Subcutaneous abdominal adipose tissue (tissue), 5 donors: ENCODE measurements at regions not wholly inside any gene's neighbourhood (a gene's known extent, or its start where the extent isn't known, plus 50 kb on each side); places are given as distances from the start of the nearest gene placed in this dataset.

Experiments
- H3K27ac ChIP-seq: one replicate; pipeline ENCODE4 v1.7.0; 2013; ENCODE audit warnings: low read depth, mild to moderate bottlenecking, inconsistent platforms, low read length, moderate library complexity
- H3K27me3 ChIP-seq, 5 donors: one replicate each; pipeline ENCODE4 v1.7.0; 2013; ENCODE audit warnings: low read length in 5 of 5, inconsistent platforms in 1 of 5; ENCODE audit not compliant: control insufficient read depth in 5 of 5, insufficient read depth in 4 of 5
- H3K36me3 ChIP-seq, 5 donors: one replicate each; pipeline ENCODE4 v1.7.0; 2013; ENCODE audit warnings: low read length in 5 of 5; ENCODE audit not compliant: control insufficient read depth in 5 of 5, insufficient read depth in 5 of 5
- H3K4me1 ChIP-seq, 5 donors: one replicate each; pipeline ENCODE4 v1.7.0; 2013; ENCODE audit warnings: low read length in 5 of 5, mild to moderate bottlenecking in 3 of 5, moderate library complexity in 1 of 5; ENCODE audit not compliant: control insufficient read depth in 5 of 5, insufficient read depth in 5 of 5
- H3K4me3 ChIP-seq, 5 donors: one replicate each; pipeline ENCODE4 v1.7.0; 2013; ENCODE audit warnings: low read length in 5 of 5, low read depth in 1 of 5
- H3K9ac ChIP-seq, 5 donors: one replicate each; pipeline ENCODE4 v1.7.0; 2013; ENCODE audit warnings: low read length in 5 of 5, mild to moderate bottlenecking in 4 of 5, moderate library complexity in 3 of 5
- H3K9me3 ChIP-seq, 5 donors: one replicate each; pipeline ENCODE4 v1.7.0; 2013; ENCODE audit warnings: low read length in 5 of 5; ENCODE audit not compliant: control insufficient read depth in 5 of 5
- donor health status: healthy.
- donor health status: healthy.
- donor health status: healthy.
- donor health status: healthy.
- donor health status: healthy.

DNA sequence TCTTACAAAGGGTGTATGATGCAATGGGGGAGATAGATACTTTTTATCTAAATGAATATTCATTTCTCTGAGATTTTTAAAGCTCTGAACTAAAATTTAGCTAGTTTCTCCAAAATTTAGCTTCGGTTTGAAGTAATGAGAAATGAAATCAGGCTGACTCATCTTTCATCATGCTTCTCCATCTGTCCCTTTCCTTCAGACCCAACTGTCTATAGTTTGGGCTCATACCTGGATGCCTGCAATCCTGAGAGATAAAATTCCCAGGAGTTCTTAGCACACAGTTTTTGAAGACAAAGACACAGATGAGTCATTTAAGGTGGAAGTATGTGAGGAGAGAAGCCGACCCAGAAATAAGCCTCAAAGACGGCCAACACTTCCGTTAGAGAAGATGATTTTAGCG, 336.4 kb upstream of the CDH20 start:
- peaks cover 0 to 3% (median 0%) of the 10 kb centered on the region in 5 donors for H3K9me3 ChIP-seq
- H3K36me3 ChIP-seq, result no peaks in the 10 kb centered on the region
- H3K4me1 ChIP-seq, result no peaks in the 10 kb centered on the region
- no peak overlapping the region for H3K4me3 ChIP-seq
- no peak overlapping the region for H3K27ac ChIP-seq
- H3K27me3 ChIP-seq, result no peaks in the 10 kb centered on the region
- no peak overlapping the region for H3K9ac ChIP-seq

DNA sequence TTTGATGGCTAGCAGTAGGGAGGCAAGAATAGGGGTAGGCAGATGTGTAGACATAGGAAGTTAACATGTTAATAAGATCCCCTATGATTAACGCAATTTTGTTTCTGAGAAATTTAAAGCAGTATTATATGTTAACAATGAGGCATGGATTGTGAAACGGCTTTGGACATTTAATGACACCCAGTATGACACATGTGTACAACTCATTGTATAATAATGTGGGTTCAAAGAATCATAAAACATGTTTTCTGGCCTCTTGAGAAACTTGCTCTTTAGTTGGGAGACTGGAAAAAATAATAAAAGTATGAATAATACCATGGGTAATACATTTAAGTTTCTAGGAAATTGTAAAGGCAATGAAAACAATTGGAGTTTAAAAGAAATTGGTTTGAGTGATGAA, 332.1 kb upstream of the CDH20 start:
- no peaks in the 10 kb centered on the region for H3K9me3 ChIP-seq
- H3K9ac ChIP-seq, result no peak overlapping the region
- H3K27me3 ChIP-seq, result no peaks in the 10 kb centered on the region
- no peaks in the 10 kb centered on the region for H3K36me3 ChIP-seq
- no peaks in the 10 kb centered on the region for H3K4me1 ChIP-seq
- H3K27ac ChIP-seq, result no peak overlapping the region
- no peak overlapping the region for H3K4me3 ChIP-seq

DNA sequence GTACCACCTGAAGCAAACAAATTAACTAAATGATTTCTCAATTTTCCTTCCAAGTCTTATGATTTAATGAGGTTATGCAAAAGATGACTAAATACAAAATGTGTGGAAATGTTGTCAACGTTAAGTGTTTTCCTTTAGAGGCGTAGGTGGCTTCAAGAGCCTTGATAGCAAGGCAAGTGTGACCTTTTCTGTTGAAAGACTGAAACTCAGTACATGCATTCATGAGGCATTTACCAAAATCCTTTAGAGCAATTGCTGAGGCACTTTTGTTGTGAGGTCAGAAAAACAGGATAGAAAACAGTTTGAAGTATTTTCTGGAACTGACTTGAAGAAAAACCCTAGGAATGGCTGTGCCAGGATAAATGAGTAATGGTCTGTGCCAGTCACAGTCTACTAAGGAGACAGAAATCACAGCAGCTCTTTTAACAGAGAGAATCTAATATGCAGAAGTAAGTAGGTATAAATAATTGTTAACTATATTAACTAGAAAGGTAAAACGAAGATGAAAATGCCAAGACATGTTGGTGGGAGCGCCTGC, 326.5 kb upstream of the CDH20 start:
- Histone ChIP-seq H3K27me3 (no peaks in the 10 kb centered on the region), H3K27ac (no peak overlapping the region), H3K9me3 (no peaks in the 10 kb centered on the region), H3K36me3 (no peaks in the 10 kb centered on the region), H3K4me3 (no peak overlapping the region), H3K4me1 (no peaks in the 10 kb centered on the region), H3K9ac (no peak overlapping the region)

DNA sequence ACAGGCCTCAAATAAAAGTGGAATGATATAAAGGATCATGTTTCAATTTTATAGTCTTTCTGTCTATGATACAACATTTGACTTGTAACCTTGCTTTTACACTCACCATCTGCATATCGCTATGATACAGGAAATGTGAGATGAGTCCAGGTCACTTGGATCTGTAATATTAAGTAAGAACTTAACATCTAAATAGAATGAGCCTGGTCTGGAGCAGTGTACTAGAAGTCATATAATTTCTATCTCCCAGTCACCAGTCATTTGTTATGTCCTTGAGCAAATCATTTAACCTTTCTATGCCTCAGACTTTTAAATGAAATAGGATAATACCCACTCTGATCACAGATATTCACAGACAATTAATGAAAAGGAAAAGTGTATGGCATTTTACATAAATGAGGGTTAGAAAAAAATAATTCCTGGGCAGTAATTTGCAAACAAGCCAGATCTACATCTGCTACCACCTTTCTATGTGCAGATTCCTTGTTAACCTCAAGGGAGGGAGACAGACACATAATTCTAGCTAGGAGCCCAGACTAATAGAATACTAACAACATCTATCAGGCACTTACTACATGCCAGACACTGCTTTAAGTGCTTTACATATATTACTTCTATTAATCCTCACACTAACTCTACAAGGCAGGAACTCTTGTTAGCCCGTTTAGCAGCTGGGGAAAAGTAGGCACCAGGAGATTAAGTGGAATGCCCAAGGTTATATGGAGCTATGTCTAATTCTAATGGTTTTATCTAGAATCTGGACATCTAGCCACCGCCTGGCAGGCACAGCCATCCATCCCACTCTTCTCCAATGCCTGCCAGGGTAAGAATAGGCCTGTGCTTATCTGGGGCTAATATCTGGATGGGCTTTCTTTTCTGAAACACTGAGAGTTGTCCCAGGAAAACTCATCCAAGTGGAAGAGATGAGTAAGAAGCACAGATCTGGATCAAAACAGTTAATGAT, 313.6 kb upstream of the CDH20 start:
- H3K27ac ChIP-seq, result no peak overlapping the region
- H3K4me3 ChIP-seq, result no peak overlapping the region
- no peaks in the 10 kb centered on the region for H3K36me3 ChIP-seq
- H3K9ac ChIP-seq, result no peak overlapping the region
- no peaks in the 10 kb centered on the region for H3K4me1 ChIP-seq
- H3K27me3 ChIP-seq, result no peaks in the 10 kb centered on the region
- no peaks in the 10 kb centered on the region for H3K9me3 ChIP-seq

DNA sequence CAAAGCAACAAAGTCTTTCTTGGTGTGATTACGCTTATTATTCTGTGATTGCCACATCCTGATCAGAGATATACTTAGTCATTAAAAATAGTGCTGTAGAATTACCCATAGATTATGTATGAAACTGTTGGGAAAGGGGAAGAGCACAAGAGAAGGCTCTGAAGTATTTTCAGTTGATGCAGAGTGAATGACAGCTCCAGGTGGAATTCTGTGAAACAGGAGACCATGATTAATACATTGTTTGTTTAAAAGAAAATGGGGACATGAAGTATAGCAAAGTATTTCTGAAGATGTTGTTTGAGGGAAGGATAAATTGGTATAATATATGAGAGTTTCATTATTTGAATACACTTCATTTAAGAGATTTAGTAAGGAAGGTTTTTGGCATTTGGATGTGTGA, 307.6 kb upstream of the CDH20 start:
- no peaks in the 10 kb centered on the region for H3K27me3 ChIP-seq
- H3K27ac ChIP-seq, result no peak overlapping the region
- no peaks in the 10 kb centered on the region for H3K4me1 ChIP-seq
- H3K36me3 ChIP-seq, result no peaks in the 10 kb centered on the region
- H3K4me3 ChIP-seq, result no peak overlapping the region
- H3K9me3 ChIP-seq, result no peaks in the 10 kb centered on the region
- H3K9ac ChIP-seq, result no peak overlapping the region

DNA sequence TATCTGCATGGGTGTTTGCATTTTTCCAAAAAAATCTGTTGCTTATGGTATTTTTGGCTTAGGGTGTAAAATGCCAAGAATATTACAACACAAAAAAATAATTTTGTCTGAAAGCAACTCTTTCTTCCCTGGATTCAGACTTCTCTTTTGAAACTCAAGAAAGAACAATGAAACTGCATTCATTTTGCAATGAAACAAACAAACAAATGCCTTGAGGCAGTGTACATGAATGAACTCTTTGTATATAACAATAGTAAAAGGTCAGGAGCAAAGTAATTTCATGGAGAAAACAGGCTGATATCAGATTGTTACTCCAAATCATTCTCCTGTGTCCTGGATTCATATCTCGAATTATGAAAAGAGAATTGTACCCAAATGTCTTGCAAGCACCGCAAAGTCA, 301.6 kb upstream of the CDH20 start:
- Histone ChIP-seq H3K4me1 (no peaks in the 10 kb centered on the region), H3K9me3 (no peaks in the 10 kb centered on the region), H3K9ac (no peak overlapping the region), H3K36me3 (no peaks in the 10 kb centered on the region), H3K4me3 (no peak overlapping the region), H3K27ac (no peak overlapping the region), H3K27me3 (no peaks in the 10 kb centered on the region)

DNA sequence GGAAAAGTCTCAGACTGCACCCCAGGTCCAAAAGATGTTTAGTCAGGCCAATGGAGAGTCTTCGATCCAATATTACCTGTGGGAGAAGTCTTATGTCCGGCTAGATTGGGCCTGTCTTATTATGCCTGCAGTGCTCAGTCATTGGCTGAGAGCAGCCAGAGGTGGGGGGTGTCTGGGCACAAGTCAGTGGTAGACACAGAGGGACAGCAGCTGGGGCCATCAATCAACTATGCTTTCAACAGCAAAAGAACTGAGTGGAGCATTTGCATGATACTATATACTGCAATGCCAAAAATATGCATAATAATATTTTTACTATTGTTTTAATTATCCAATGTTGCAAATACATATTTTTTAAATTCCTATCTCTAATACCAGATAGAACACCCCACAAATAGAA, 298.6 kb upstream of the CDH20 start:
- H3K9me3 ChIP-seq, result no peaks in the 10 kb centered on the region
- H3K27ac ChIP-seq, result no peak overlapping the region
- H3K4me3 ChIP-seq, result no peak overlapping the region
- no peaks in the 10 kb centered on the region for H3K36me3 ChIP-seq
- no peaks in the 10 kb centered on the region for H3K27me3 ChIP-seq
- no peak overlapping the region for H3K9ac ChIP-seq
- H3K4me1 ChIP-seq, result peaks cover 0 to 4% (median 0%) of the 10 kb centered on the region in 5 donors

DNA sequence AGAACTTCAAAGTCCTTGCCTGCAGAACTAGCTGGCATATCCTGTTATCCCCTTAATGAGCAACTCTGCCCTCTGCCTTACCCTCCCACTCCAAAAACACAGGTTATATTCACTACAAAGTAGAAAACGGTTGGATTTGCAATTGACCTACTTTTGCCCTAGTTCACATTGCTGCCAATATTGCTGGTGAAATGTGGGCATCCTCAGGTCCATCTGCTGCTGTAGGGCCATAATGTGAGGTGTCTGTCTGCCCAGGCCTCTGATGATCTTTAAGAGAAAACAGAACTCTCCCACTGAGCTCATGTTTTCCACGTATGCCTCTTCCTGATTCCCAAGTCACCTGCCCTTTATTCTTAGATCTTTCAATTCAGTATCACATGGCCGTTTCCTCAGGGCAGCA, 294.0 kb upstream of the CDH20 start:
- Histone ChIP-seq H3K36me3 (no peaks in the 10 kb centered on the region), H3K9me3 (no peaks in the 10 kb centered on the region), H3K27me3 (no peaks in the 10 kb centered on the region), H3K9ac (no peak overlapping the region), H3K27ac (no peak overlapping the region), H3K4me3 (no peak overlapping the region), H3K4me1 (peaks cover 0 to 4% (median 0%) of the 10 kb centered on the region in 5 donors)

DNA sequence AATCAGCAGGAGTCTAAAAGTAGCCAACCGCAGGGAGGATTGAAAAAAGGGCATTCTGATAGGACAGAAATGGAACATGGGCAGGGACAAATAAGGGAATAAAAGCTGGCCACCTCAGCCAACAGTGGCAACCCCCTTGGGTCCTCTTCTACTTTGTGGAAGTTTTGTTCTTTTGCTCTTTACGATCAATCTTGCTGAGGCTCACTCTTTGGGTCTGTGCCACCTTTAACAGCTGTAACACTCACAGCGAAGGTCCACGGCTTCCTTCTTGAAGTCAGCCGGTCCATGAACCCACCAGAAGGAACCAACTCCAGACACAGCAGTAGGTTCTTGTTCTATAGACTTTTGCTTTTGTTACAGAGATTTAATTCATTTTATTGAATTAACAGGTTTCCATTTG, 285.4 kb upstream of the CDH20 start:
- peaks cover 0 to 7% (median 0%) of the 10 kb centered on the region in 5 donors for H3K9me3 ChIP-seq
- H3K4me3 ChIP-seq, result no peak overlapping the region
- H3K27me3 ChIP-seq, result peaks cover 0 to 3% (median 0%) of the 10 kb centered on the region in 5 donors
- H3K9ac ChIP-seq, result no peak overlapping the region
- no peaks in the 10 kb centered on the region for H3K4me1 ChIP-seq
- H3K36me3 ChIP-seq, result no peaks in the 10 kb centered on the region
- no peak overlapping the region for H3K27ac ChIP-seq

DNA sequence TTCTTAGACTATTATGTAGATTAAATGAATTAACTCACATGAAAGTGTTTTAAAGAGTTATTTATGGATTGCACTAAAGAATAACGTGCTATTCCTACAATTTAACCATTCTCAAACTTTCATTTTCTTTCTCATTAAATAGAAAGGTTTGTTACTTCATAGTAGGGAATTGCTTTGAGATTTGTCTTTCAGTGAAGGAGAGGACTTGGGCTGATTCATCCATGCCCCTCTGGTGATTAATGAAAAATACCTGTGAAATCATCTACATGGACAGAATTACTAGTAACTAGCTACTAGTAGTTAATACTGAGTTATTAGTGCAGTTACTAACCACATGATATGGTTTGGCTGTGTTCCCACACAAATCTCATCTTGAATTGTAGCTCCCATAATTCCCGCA, 275.8 kb upstream of the CDH20 start:
- Histone ChIP-seq H3K9ac (no peak overlapping the region), H3K4me1 (no peaks in the 10 kb centered on the region), H3K36me3 (no peaks in the 10 kb centered on the region), H3K27ac (no peak overlapping the region), H3K9me3 (no peaks in the 10 kb centered on the region), H3K27me3 (no peaks in the 10 kb centered on the region), H3K4me3 (no peak overlapping the region)
